PFSK-1 (cell line): ENCODE measurements at regions not wholly inside any gene's neighbourhood (a gene's known extent, or its start where the extent isn't known, plus 50 kb on each side); places are given as distances from the start of the nearest gene placed in this dataset.

Source experiments
- FOXP2 ChIP-seq: optimal IDR thresholded peaks from 2 replicates; pipeline ENCODE3; 2011; ENCODE audit warnings: borderline replicate concordance, control low read depth, inconsistent platforms; ENCODE audit not compliant: insufficient read depth; ENCODE audit errors: extremely low read length, extremely low read depth
- POLR2AphosphoS5 ChIP-seq: IDR thresholded peaks from 2 replicates; pipeline ENCODE4 v1.6.1; 2012; ENCODE audit warnings: low read depth, mild to moderate bottlenecking, control low read depth, low read length, moderate library complexity
- SIN3A ChIP-seq: IDR thresholded peaks from 2 replicates; pipeline ENCODE4 v1.6.1; 2012; ENCODE audit warnings: mild to moderate bottlenecking, low read length, moderate library complexity, borderline replicate concordance; ENCODE audit not compliant: insufficient read depth
- TAF1 ChIP-seq: IDR thresholded peaks from 2 replicates; pipeline ENCODE4 v1.6.1; 2012; ENCODE audit warnings: low read length, control low read depth, borderline replicate concordance; ENCODE audit not compliant: insufficient read depth
- TF ChIP-seq, protein P1 (sequence below), 2 experiments: IDR thresholded peaks; 2 replicates each; pipeline versions ENCODE4 v1.6.1 to v1.8.0; 2011 to 2012; ENCODE audit warnings: low read depth in 2 of 2, low read length in 2 of 2, control low read depth in 1 of 2, inconsistent platforms in 1 of 2, mild to moderate bottlenecking in 1 of 2, moderate library complexity in 1 of 2; ENCODE audit not compliant: insufficient read depth in 1 of 2

DNA sequence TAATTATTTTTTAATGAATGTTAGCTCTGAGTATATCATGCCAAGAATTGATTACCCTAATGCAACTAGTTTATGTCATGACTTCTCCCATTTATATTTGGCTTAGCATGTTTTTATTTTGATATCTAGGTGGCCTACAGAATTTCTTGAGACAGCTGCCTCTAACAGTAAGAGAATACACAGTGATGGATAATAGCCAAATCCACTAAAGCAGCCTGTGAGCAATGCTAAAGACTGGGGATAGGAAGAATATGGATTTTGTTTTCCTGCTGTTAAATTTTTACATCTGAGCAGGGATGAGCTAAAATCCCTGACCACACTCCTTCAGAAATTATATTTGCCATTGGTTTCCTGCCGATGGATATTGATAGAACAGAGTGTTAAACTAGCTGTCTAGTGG, 149.3 kb upstream of the TGFBR2 start:
- TF ChIP-seq POLR2AphosphoS5 (no peak), SIN3A (no peak), TAF1 (no peak), FOXP2 (no peak)
- TF ChIP-seq, protein P1, sequence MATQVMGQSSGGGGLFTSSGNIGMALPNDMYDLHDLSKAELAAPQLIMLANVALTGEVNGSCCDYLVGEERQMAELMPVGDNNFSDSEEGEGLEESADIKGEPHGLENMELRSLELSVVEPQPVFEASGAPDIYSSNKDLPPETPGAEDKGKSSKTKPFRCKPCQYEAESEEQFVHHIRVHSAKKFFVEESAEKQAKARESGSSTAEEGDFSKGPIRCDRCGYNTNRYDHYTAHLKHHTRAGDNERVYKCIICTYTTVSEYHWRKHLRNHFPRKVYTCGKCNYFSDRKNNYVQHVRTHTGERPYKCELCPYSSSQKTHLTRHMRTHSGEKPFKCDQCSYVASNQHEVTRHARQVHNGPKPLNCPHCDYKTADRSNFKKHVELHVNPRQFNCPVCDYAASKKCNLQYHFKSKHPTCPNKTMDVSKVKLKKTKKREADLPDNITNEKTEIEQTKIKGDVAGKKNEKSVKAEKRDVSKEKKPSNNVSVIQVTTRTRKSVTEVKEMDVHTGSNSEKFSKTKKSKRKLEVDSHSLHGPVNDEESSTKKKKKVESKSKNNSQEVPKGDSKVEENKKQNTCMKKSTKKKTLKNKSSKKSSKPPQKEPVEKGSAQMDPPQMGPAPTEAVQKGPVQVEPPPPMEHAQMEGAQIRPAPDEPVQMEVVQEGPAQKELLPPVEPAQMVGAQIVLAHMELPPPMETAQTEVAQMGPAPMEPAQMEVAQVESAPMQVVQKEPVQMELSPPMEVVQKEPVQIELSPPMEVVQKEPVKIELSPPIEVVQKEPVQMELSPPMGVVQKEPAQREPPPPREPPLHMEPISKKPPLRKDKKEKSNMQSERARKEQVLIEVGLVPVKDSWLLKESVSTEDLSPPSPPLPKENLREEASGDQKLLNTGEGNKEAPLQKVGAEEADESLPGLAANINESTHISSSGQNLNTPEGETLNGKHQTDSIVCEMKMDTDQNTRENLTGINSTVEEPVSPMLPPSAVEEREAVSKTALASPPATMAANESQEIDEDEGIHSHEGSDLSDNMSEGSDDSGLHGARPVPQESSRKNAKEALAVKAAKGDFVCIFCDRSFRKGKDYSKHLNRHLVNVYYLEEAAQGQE (IDR thresholded peaks at IDR 0.05; ENCODE audit: insufficient read depth in 1 of 2, low read depth in 2 of 2, low read length in 2 of 2) = no peak

DNA sequence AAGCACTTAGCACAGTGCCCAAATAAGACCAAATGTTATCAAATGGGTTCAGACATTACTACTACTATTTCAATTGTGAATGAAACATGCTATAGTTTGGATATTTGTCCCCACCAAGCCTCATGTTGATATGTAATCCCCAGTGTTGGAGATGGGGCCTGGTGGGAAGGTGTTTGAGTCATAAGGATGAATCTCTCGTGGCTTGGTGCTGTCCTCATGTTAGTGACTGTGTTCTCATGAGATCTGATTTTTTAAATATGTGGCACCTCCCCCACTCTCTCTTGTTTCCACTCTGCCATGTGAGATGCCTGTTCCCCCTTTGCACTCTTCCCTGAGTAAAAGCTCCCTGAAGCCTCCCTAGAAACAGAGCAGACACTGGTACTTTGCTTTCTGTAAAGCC, 148.7 kb upstream of the TGFBR2 start:
- TF ChIP-seq POLR2AphosphoS5 (no peak), FOXP2 (no peak), TAF1 (no peak), SIN3A (no peak)
- TF ChIP-seq, protein P1 (IDR thresholded peaks at IDR 0.05; ENCODE audit: insufficient read depth in 1 of 2, low read depth in 2 of 2, low read length in 2 of 2) = no peak

DNA sequence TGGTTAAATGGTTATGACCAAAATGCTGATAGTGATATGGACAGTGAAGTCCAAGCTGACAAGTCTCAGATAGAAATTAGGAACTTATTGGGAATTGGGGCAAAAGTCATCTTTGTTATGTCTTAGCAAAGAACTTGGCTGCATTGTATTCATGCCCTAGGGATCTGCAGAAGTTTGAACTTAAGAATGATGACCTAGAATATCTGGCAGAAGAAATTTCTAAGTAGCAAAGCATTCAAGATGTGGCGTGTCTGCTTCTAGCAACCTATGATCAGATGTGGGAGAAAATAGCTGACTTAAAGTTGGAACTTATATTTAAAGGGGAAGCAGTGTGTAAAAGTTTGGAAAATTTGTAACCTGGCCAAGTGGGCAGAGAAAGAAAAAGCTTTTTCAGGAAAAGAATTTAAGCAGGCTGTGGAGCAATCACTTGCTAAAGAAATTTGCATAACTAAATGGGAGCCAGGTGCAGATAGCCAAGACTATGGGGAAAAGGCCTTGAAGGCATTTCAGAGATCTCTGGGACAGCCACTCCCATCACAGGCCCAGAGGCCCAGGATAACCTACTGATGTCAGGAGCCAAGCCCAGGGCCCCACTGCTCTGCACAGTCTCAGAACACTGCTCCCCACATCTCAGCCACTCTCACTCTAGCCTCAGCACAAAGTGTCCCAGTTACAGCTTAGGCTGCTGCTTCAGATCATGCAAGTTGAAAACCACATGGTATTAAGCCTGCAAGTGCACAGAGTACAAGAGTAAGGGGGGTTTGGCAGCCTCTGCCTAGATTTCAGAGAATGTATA, 147.8 kb upstream of the TGFBR2 start:
- TF ChIP-seq, protein P1 (IDR thresholded peaks at IDR 0.05; ENCODE audit: insufficient read depth in 1 of 2, low read depth in 2 of 2, low read length in 2 of 2) = no peak
- no peak for TF ChIP-seq FOXP2
- TF ChIP-seq POLR2AphosphoS5 = no peak

DNA sequence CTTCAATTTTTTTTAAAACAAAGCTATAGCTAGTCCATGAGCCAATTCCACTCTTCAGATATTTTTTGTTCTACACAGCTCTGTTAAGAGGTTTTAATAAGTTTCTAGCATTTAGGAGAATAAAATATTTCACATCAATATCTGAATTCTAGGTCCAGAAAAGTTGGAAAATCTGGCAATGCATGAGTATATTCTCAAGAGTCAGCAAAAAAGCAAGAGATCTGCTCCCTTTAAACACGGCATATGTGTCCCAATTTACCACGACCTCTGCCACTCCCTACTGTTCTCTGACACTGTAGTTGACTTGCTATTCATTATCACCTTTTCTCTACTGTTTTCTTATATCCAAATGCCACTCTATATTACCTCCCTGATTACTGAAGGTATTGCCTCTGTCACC, 145.1 kb upstream of the TGFBR2 start:
- no peak for TF ChIP-seq TAF1
- no peak for TF ChIP-seq FOXP2
- TF ChIP-seq POLR2AphosphoS5 = no peak
- TF ChIP-seq, protein P1 (IDR thresholded peaks at IDR 0.05; ENCODE audit: insufficient read depth in 1 of 2, low read depth in 2 of 2, low read length in 2 of 2) = no peak
- TF ChIP-seq SIN3A = no peak
